Posterior vena cava (tissue), 2 donors: ENCODE measurements at regions not wholly inside any gene's neighbourhood (a gene's known extent, or its start where the extent isn't known, plus 50 kb on each side); places are given as distances from the start of the nearest gene placed in this dataset.

Experiments
- DNase-seq: peaks from one replicate; pipeline ENCODE4 v3.0.0-alpha.2; 2020; ENCODE audit warnings: low spot score
- intact Hi-C, 2 donors: fragments of 100-400 bp; cut with DNase I; formaldehyde crosslinking; loops; one replicate each; pipeline versions ENCODE4 v1.14.1 to v1.14.2; 2022 to 2023
- donor health status: DM: yes; HTN: yes; CAD: no.
- donor health status: DM: yes; HTN: yes; CAD: no.

- intact Hi-C loops, result no loop called here
- DNase-seq, result no peak
These were observed 653.0 kb upstream of the MGMT start for GRCh38 chr10:128814024-128814423.

GRCh38 chr10:128814782-128815181 is 652.3 kb upstream of the MGMT start:
- intact Hi-C loops, result no loop called here
- DNase-seq, result no peak

GRCh38 chr10:128816726-128817125 is 650.3 kb upstream of the MGMT start:
- DNase-seq, result no peak
- intact Hi-C loops, result no loop called here

- intact Hi-C loops, result no loop called here
- DNase-seq, result no peak
These were observed 649.4 kb upstream of the MGMT start for GRCh38 chr10:128817636-128818035.

- no peak for DNase-seq
- intact Hi-C loops, result no loop called here
These were observed 646.4 kb upstream of the MGMT start for GRCh38 chr10:128820663-128821062.

- DNase-seq, result no peak
- intact Hi-C loops, result no loop called here
These were observed 643.8 kb upstream of the MGMT start for GRCh38 chr10:128823201-128823600.

GRCh38 chr10:128825626-128826025 is 641.4 kb upstream of the MGMT start:
- intact Hi-C loops, result no loop called here
- DNase-seq, result no peak

- intact Hi-C loops, result no loop called here
- no peak for DNase-seq
These were observed 633.4 kb upstream of the MGMT start for GRCh38 chr10:128833671-128834070.

- no peak for DNase-seq
- intact Hi-C loops, result no loop called here
These were observed 631.7 kb upstream of the MGMT start for GRCh38 chr10:128835361-128835760.

- intact Hi-C loops, result no loop called here
- DNase-seq, result no peak
These were observed 629.6 kb upstream of the MGMT start for GRCh38 chr10:128837478-128837877.

GRCh38 chr10:128839134-128839533 is 627.9 kb upstream of the MGMT start:
- intact Hi-C loops, result no loop called here
- no peak for DNase-seq

GRCh38 chr10:128839701-128840100 is 627.3 kb upstream of the MGMT start:
- intact Hi-C loops, result no loop called here
- no peak for DNase-seq

- intact Hi-C loops, result no loop called here
- DNase-seq, result no peak
These were observed 623.1 kb upstream of the MGMT start for GRCh38 chr10:128843972-128844371.

- DNase-seq, result no peak
- intact Hi-C loops, result no loop called here
These were observed 620.1 kb upstream of the MGMT start for GRCh38 chr10:128846927-128847326.

- intact Hi-C loops, result no loop called here
- DNase-seq, result no peak
These were observed 618.2 kb upstream of the MGMT start for GRCh38 chr10:128848810-128849209.

GRCh38 chr10:128850647-128851046 is 616.4 kb upstream of the MGMT start:
- intact Hi-C loops, result no loop called here

GRCh38 chr10:128851281-128851680 is 615.8 kb upstream of the MGMT start:
- intact Hi-C loops, result no loop called here
- DNase-seq, result no peak

More at GRCh38 chr10:128850647-128851046, 616.4 kb upstream of the MGMT start:
- no peak for DNase-seq

GRCh38 chr10:128851726-128852125 is 615.3 kb upstream of the MGMT start:
- intact Hi-C loops, result no loop called here
- no peak for DNase-seq

- DNase-seq, result no peak
These were observed 614.6 kb upstream of the MGMT start for GRCh38 chr10:128852449-128852848.

GRCh38 chr10:128852902-128853301 is 614.1 kb upstream of the MGMT start:
- no peak for DNase-seq
- intact Hi-C loops, result no loop called here

More at GRCh38 chr10:128852449-128852848, 614.6 kb upstream of the MGMT start:
- intact Hi-C loops, result no loop called here

- intact Hi-C loops, result no loop called here
- DNase-seq, result no peak
These were observed 613.5 kb upstream of the MGMT start for GRCh38 chr10:128853537-128853936.

- intact Hi-C loops, result no loop called here
- DNase-seq, result no peak
These were observed 612.8 kb upstream of the MGMT start for GRCh38 chr10:128854204-128854603.
